ENCODE measurements at regions not wholly inside any gene's neighbourhood (a gene's known extent, or its start where the extent isn't known, plus 50 kb on each side); places are given as distances from the start of the nearest gene placed in this dataset.

DNA sequence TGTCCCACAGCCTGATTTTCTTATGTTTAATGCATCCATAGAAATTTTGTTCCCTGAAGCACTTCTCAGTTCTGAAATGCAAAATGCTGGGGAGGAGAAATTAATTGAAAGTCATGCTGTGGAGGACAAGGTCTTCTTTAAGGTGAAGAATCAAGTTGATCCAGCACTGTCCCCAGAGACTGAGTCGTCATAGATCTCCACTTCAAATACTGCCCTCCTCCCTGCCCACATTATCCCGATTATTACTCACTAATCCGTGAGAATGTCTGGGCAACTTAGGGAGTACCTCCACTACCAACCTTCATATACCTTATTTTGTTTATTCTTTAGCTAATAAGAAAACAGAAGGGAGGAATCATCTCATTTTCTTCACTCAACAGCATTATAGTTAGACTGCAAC, 70.0 kb upstream of the FMN2 start:
- Histone ChIP-seq H3K9me3 (no peaks in the 10 kb centered on the region), H3K4me1 (no peaks in the 10 kb centered on the region), H3K36me3 (no peaks in the 10 kb centered on the region), H3K27ac (no peak overlapping the region), H3K4me3 (no peak overlapping the region), H3K27me3 (no peaks in the 10 kb centered on the region)
- no peak for DNase-seq
- TF ChIP-seq POLR2A (IDR thresholded peaks at IDR 0.05): no peak
- TF ChIP-seq, protein P1, sequence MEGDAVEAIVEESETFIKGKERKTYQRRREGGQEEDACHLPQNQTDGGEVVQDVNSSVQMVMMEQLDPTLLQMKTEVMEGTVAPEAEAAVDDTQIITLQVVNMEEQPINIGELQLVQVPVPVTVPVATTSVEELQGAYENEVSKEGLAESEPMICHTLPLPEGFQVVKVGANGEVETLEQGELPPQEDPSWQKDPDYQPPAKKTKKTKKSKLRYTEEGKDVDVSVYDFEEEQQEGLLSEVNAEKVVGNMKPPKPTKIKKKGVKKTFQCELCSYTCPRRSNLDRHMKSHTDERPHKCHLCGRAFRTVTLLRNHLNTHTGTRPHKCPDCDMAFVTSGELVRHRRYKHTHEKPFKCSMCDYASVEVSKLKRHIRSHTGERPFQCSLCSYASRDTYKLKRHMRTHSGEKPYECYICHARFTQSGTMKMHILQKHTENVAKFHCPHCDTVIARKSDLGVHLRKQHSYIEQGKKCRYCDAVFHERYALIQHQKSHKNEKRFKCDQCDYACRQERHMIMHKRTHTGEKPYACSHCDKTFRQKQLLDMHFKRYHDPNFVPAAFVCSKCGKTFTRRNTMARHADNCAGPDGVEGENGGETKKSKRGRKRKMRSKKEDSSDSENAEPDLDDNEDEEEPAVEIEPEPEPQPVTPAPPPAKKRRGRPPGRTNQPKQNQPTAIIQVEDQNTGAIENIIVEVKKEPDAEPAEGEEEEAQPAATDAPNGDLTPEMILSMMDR (IDR thresholded peaks at IDR 0.05): no peak
- intact Hi-C loops (cut with DNase I): no loop called here
- WGBS (ENCODE audit: insufficient coverage, low coverage, low lambda C conversion rate, missing lambda C conversion rate): 58% methylated on average over 3 of the region's 3 CpGs
- ATAC-seq: no peak

DNA sequence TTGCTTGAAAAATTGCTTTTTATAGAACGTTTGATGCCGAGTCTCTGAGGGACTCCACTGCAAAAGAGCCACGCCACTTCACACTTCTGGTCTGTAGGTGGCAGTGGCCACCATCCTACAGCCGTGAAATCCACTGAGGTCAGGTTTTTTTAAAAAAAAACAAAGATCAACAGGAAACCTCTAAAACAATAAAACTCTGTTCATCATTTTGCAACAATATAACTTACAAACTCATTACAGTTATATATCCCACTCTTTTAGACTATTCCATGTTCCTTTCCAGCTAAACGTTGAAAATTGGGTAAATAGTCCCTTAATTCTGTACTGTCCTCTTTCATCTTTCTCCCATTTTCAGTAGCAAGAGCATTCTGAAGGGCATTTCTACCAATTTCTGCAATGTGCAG, 64.6 kb upstream of the FMN2 start:
- Histone ChIP-seq H3K9me3 (no peaks in the 10 kb centered on the region), H3K36me3 (no peaks in the 10 kb centered on the region), H3K4me1 (no peaks in the 10 kb centered on the region), H3K27ac (no peak overlapping the region), H3K4me3 (no peak overlapping the region), H3K27me3 (no peaks in the 10 kb centered on the region)
- TF ChIP-seq, protein P1 (IDR thresholded peaks at IDR 0.05): peak; percentile 43 to 88 (median 86)
- no peak for TF ChIP-seq POLR2A (IDR thresholded peaks at IDR 0.05)
- DNase-seq (no peak), ATAC-seq (peak; percentile 80 to 87 (median 81))
- intact Hi-C loops (cut with DNase I): no loop called here
- 3% methylated on average over 5 of the region's 5 CpGs for WGBS (ENCODE audit: insufficient coverage, low coverage, low lambda C conversion rate, missing lambda C conversion rate)

DNA sequence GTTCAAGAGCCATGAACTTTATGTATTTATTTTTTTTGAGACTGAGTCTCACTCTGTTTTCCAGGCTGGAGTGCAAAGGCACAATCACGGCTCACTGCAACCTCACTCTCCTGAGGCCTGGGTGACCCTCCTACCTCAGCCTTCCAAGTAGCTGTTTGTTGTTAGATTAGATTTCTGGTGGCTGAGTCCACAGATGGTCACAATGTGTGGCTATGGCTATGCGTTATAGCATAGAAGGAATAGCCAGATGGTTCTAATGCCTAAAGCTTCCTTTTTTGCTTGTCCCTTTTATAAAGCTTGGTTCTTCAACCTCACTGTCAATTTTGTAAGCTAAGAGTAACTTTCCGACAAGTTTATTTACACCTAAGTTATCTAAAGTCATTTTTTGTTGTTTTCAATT, 62.3 kb upstream of the FMN2 start:
- DNase-seq (no peak), ATAC-seq (no peak)
- Histone ChIP-seq H3K4me3 (no peak overlapping the region), H3K36me3 (no peaks in the 10 kb centered on the region), H3K9me3 (no peaks in the 10 kb centered on the region), H3K27ac (no peak overlapping the region), H3K4me1 (no peaks in the 10 kb centered on the region), H3K27me3 (no peaks in the 10 kb centered on the region)
- TF ChIP-seq, protein P1 (IDR thresholded peaks at IDR 0.05): no peak
- no peak for TF ChIP-seq POLR2A (IDR thresholded peaks at IDR 0.05)
- intact Hi-C loops (cut with DNase I): no loop called here
- 76% methylated on average over 3 of the region's 3 CpGs for WGBS (ENCODE audit: insufficient coverage, low coverage, low lambda C conversion rate, missing lambda C conversion rate)

DNA sequence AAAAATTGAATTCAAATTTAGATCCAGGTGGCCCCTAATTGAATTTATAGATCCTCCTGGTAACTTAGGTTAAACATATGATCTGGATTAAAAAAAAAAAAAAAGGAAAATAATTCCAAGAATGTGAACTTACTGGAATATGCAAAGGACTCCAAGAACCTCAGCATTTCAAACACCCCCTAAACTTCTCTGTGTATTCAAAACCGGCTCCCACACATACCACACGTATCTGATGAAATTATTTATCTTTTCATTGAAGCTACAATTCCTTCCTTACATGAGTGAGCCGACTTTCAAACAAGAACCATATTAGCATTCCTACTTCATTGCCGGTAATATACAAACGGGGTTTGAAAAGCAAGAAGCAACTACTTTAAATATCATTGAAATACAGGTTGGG, 61.4 kb upstream of the FMN2 start:
- intact Hi-C loops (cut with DNase I): no loop called here
- H3K27me3 ChIP-seq: no peaks in the 10 kb centered on the region
- H3K9me3 ChIP-seq: no peaks in the 10 kb centered on the region
- ATAC-seq (no peak), DNase-seq (no peak)
- no peak overlapping the region for H3K4me3 ChIP-seq
- H3K4me1 ChIP-seq: no peaks in the 10 kb centered on the region
- 64% methylated on average over 5 of the region's 5 CpGs for WGBS (ENCODE audit: insufficient coverage, low coverage, low lambda C conversion rate, missing lambda C conversion rate)
- TF ChIP-seq, protein P1 (IDR thresholded peaks at IDR 0.05): no peak
- TF ChIP-seq POLR2A (IDR thresholded peaks at IDR 0.05): no peak
- H3K27ac ChIP-seq: no peak overlapping the region
- no peaks in the 10 kb centered on the region for H3K36me3 ChIP-seq

DNA sequence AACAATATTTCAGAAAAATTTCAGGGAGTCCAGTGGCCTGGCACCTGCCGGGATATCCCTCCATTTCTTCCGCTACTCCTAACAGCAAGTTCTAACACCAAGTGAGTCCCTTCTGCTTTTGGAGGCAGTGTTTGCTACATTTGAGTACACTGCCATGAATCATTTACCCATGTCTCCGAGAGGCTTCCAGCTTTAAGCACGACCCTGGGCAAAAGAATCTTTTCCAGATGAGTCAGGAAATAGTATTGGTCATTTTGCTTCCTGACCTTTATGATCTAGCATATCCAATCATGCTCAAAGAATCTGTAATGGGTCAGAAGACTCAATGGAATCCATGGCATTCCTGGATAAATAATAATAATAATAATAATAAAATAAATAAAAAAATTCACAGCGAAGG, 60.7 kb upstream of the FMN2 start:
- Histone ChIP-seq H3K27me3 (no peaks in the 10 kb centered on the region), H3K9me3 (no peaks in the 10 kb centered on the region), H3K4me3 (no peak overlapping the region), H3K36me3 (no peaks in the 10 kb centered on the region), H3K4me1 (no peaks in the 10 kb centered on the region), H3K27ac (no peak overlapping the region)
- TF ChIP-seq, protein P1 (IDR thresholded peaks at IDR 0.05): no peak
- TF ChIP-seq POLR2A (IDR thresholded peaks at IDR 0.05): no peak
- intact Hi-C loops (cut with DNase I): no loop called here
- DNase-seq: no peak
- WGBS (ENCODE audit: insufficient coverage, low coverage, low lambda C conversion rate, missing lambda C conversion rate): 35% methylated on average over 5 of the region's 5 CpGs
- ATAC-seq: no peak

Data from right lobe of liver (tissue), 6 donors.